Astrocyte (in vitro differentiated cells and primary cell): ENCODE measurements at regions not wholly inside any gene's neighbourhood (a gene's known extent, or its start where the extent isn't known, plus 50 kb on each side); places are given as distances from the start of the nearest gene placed in this dataset.

ENCODE experiments used
- DNase-seq: peaks from one replicate; pipeline ENCODE4 v3.0.0-alpha.2; 2010; ENCODE audit warnings: low read depth
- FAIRE-seq: peaks from 2 replicates; lab custom pipeline; 2011; peaks lifted over from hg19 to GRCh38; lab: Jason Lieb, UNC
- H2AFZ ChIP-seq: 2 replicates; pipeline ENCODE4 v1.6.0; 2012; ENCODE audit warnings: low read depth, low read length, inconsistent platforms
- H3K27ac ChIP-seq: 2 replicates; pipeline ENCODE4 v1.5.1; 2011; ENCODE audit warnings: low read depth, low read length, inconsistent platforms
- H3K27me3 ChIP-seq: 2 replicates; pipeline ENCODE4 v1.6.0; 2011; ENCODE audit warnings: low read length, inconsistent platforms; ENCODE audit not compliant: insufficient read depth
- H3K36me3 ChIP-seq: 2 replicates; pipeline ENCODE4 v1.5.1; 2011; ENCODE audit warnings: low read length, inconsistent platforms; ENCODE audit not compliant: insufficient read depth
- H3K4me1 ChIP-seq: 2 replicates; pipeline ENCODE4 v1.5.1; 2011; ENCODE audit warnings: low read length, inconsistent platforms; ENCODE audit not compliant: insufficient read depth
- H3K4me2 ChIP-seq: 2 replicates; pipeline ENCODE4 v1.6.0; 2012; ENCODE audit warnings: low read length, inconsistent platforms
- H3K4me3 ChIP-seq: 2 replicates; pipeline ENCODE4 v1.5.1; 2011; ENCODE audit warnings: low read depth, mild to moderate bottlenecking, low read length, inconsistent platforms; ENCODE audit not compliant: insufficient read depth
- H3K79me2 ChIP-seq: 2 replicates; pipeline ENCODE4 v1.6.0; 2012; ENCODE audit warnings: mild to moderate bottlenecking, low read length, inconsistent platforms; ENCODE audit not compliant: insufficient read depth
- H3K9ac ChIP-seq: 2 replicates; pipeline ENCODE4 v1.6.0; 2012; ENCODE audit warnings: mild to moderate bottlenecking, low read length, inconsistent platforms
- H3K9me3 ChIP-seq: 2 replicates; pipeline ENCODE4 v1.5.1; 2012; ENCODE audit warnings: low read depth, mild to moderate bottlenecking, low read length, inconsistent platforms; ENCODE audit not compliant: insufficient read depth
- H4K20me1 ChIP-seq: 2 replicates; pipeline ENCODE4 v1.6.0; 2012; ENCODE audit warnings: low read length, inconsistent platforms; ENCODE audit not compliant: insufficient read depth
- H3K27ac Mint-ChIP-seq: one replicate; pipeline ENCODE4 v1.8.0; 2021; ENCODE audit warnings: mild to moderate bottlenecking, mixed read lengths; ENCODE audit not compliant: unreplicated experiment
- H3K27me3 Mint-ChIP-seq: one replicate; pipeline ENCODE4 v1.8.0; 2021; ENCODE audit warnings: low read depth, mixed read lengths; ENCODE audit not compliant: unreplicated experiment
- H3K36me3 Mint-ChIP-seq: one replicate; pipeline ENCODE4 v1.8.0; 2021; ENCODE audit warnings: low read depth, mixed read lengths; ENCODE audit not compliant: unreplicated experiment
- H3K4me1 Mint-ChIP-seq: one replicate; pipeline ENCODE4 v1.8.0; 2021; ENCODE audit warnings: low read depth, mixed read lengths; ENCODE audit not compliant: unreplicated experiment
- H3K4me3 Mint-ChIP-seq: one replicate; pipeline ENCODE4 v1.8.0; 2021; ENCODE audit warnings: mild to moderate bottlenecking, moderate library complexity, mixed read lengths; ENCODE audit not compliant: unreplicated experiment
- H3K9me3 Mint-ChIP-seq: one replicate; pipeline ENCODE4 v1.8.0; 2021; ENCODE audit warnings: mild to moderate bottlenecking, mixed read lengths; ENCODE audit not compliant: unreplicated experiment
- CTCF ChIP-seq: IDR thresholded peaks from 2 replicates; pipeline ENCODE4 v1.5.1; 2011; ENCODE audit warnings: low read depth, mild to moderate bottlenecking, inconsistent platforms, low read length, moderate library complexity; ENCODE audit not compliant: insufficient read depth
- EZH2 ChIP-seq: IDR thresholded peaks from 2 replicates; pipeline ENCODE4 v1.6.1; 2012; ENCODE audit warnings: mild to moderate bottlenecking, low read length, inconsistent platforms; ENCODE audit not compliant: insufficient read depth

GRCh38 chr2:56813490-56813889 lies 629.7 kb downstream of the CCDC85A start:
- Histone ChIP-seq H3K79me2 (no peaks in the 10 kb centered on the region), H3K27ac (no peak overlapping the region), H3K27me3 (no peaks in the 10 kb centered on the region), H3K4me2 (no peak overlapping the region), H3K9ac (no peak overlapping the region), H3K4me1 (no peaks in the 10 kb centered on the region), H3K9me3 (no peaks in the 10 kb centered on the region), H3K4me3 (no peak overlapping the region), H4K20me1 (no peaks in the 10 kb centered on the region), H2AFZ (no peak overlapping the region), H3K36me3 (no peaks in the 10 kb centered on the region)
- Mint-ChIP-seq H3K36me3 (no peaks in the 10 kb centered on the region), H3K27me3 (no peaks in the 10 kb centered on the region), H3K27ac (no peak overlapping the region), H3K9me3 (no peaks in the 10 kb centered on the region), H3K4me1 (no peaks in the 10 kb centered on the region), H3K4me3 (no peak overlapping the region)
- DNase-seq = no peak
- no peak for FAIRE-seq
- TF ChIP-seq EZH2 = no peak
- no peak for TF ChIP-seq CTCF

DNA sequence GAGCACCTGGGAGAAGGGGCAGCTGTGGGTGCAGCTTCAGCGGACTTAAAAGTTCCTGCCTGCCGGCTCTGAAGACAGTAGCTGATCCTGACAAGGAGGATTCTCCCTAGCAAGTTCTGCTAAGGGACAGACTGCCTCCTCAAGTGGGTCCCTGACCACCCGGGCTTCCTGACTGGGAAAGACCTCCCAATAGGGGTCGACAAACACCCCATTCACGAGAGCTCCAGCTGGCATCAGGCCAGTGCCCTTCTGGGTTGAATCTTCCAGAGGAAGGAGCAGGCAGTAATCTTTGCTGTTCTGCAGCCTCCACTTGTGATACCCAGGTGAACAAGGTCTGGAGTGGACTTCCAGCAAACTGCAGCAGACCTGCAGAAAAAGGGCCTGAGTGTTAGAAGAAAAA lies 632.9 kb downstream of the CCDC85A start:
- H4K20me1 ChIP-seq = no peaks in the 10 kb centered on the region
- TF ChIP-seq EZH2 = no peak
- no peak for TF ChIP-seq CTCF
- no peaks in the 10 kb centered on the region for H3K4me1 Mint-ChIP-seq
- H3K79me2 ChIP-seq = no peaks in the 10 kb centered on the region
- H3K9me3 Mint-ChIP-seq = no peaks in the 10 kb centered on the region
- H3K4me1 ChIP-seq = no peaks in the 10 kb centered on the region
- no peaks in the 10 kb centered on the region for H3K36me3 ChIP-seq
- no peak overlapping the region for H3K27ac ChIP-seq
- no peak overlapping the region for H3K9ac ChIP-seq
- no peak for DNase-seq
- H3K4me3 Mint-ChIP-seq = no peak overlapping the region
- no peaks in the 10 kb centered on the region for H3K36me3 Mint-ChIP-seq
- H3K27me3 Mint-ChIP-seq = no peaks in the 10 kb centered on the region
- H3K4me2 ChIP-seq = no peak overlapping the region
- H3K4me3 ChIP-seq = no peak overlapping the region
- H3K27me3 ChIP-seq = no peaks in the 10 kb centered on the region
- FAIRE-seq = no peak
- no peak overlapping the region for H2AFZ ChIP-seq
- H3K9me3 ChIP-seq = no peaks in the 10 kb centered on the region
- H3K27ac Mint-ChIP-seq = no peak overlapping the region

DNA sequence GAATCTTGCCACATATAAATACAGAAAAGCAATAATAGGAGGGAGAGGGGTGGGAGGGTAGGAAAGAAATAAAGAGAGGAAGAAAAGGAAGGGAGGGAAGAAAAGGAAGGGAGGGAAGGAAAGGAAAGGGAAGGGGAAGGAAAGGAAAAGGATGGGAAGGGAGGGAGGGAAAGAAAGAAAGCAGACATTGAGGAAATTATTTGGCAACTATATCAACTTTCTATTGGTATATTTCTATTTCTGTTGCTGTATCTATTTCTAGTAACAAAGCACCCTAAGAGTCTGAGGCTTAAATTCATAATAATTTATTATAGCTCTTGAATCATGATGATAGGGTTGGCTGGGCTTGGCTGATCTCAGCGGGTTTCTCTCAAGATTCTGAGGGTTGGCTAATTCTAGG lies 648.0 kb downstream of the CCDC85A start:
- DNase-seq = no peak
- Histone ChIP-seq H3K4me1 (no peaks in the 10 kb centered on the region), H2AFZ (no peak overlapping the region), H3K9me3 (no peaks in the 10 kb centered on the region), H3K4me2 (no peak overlapping the region), H3K27ac (no peak overlapping the region), H3K79me2 (no peaks in the 10 kb centered on the region), H3K9ac (no peak overlapping the region), H4K20me1 (no peaks in the 10 kb centered on the region), H3K36me3 (no peaks in the 10 kb centered on the region), H3K27me3 (no peaks in the 10 kb centered on the region), H3K4me3 (no peak overlapping the region)
- H3K27me3 Mint-ChIP-seq = no peaks in the 10 kb centered on the region
- H3K27ac Mint-ChIP-seq = no peak overlapping the region
- H3K4me3 Mint-ChIP-seq = no peak overlapping the region
- no peak for FAIRE-seq
- H3K9me3 Mint-ChIP-seq = no peaks in the 10 kb centered on the region
- no peaks in the 10 kb centered on the region for H3K4me1 Mint-ChIP-seq
- TF ChIP-seq CTCF = no peak
- no peak for TF ChIP-seq EZH2
- H3K36me3 Mint-ChIP-seq = no peaks in the 10 kb centered on the region
